Fibroblast of lung (primary cell): ENCODE measurements at regions not wholly inside any gene's neighbourhood (a gene's known extent, or its start where the extent isn't known, plus 50 kb on each side); places are given as distances from the start of the nearest gene placed in this dataset.

ENCODE experiments used
- DNase-seq, 2 donors: peaks; one replicate each; pipeline versions ENCODE4 v3.0.0 to v3.0.0-alpha.2; 2010; ENCODE audit warnings: low read depth in 2 of 2
- H2AFZ ChIP-seq: 2 replicates; pipeline ENCODE4 v1.5.1; 2012; ENCODE audit warnings: low read length, control low read depth, inconsistent platforms
- H3K27ac ChIP-seq: 2 replicates; pipeline ENCODE4 v1.5.1; 2011; ENCODE audit warnings: low read length, control low read depth; ENCODE audit not compliant: insufficient read depth
- H3K27me3 ChIP-seq: 2 replicates; pipeline ENCODE4 v1.5.1; 2011; ENCODE audit warnings: mild to moderate bottlenecking, low read length; ENCODE audit not compliant: control insufficient read depth, insufficient read depth
- H3K36me3 ChIP-seq: 2 replicates; pipeline ENCODE4 v1.5.1; 2011; ENCODE audit warnings: low read length; ENCODE audit not compliant: control insufficient read depth, insufficient read depth
- H3K4me1 ChIP-seq: 2 replicates; pipeline ENCODE4 v1.5.1; 2011; ENCODE audit warnings: low read length; ENCODE audit not compliant: control insufficient read depth, insufficient read depth; ENCODE audit errors: extremely low read depth
- H3K4me2 ChIP-seq: 2 replicates; pipeline ENCODE4 v1.5.1; 2011; ENCODE audit warnings: low read length, control low read depth; ENCODE audit not compliant: insufficient read depth; ENCODE audit errors: extremely low read depth
- H3K4me3 ChIP-seq, 4 experiments: fragments of 200-600 bp in 1 of 4; sonication (generic) in 1 of 4; replicated peaks in 1 of 4; 2 replicates each; pipeline ENCODE4 v1.5.1; 2011 to 2016; ENCODE audit warnings: low read length in 4 of 4, low read depth in 3 of 4, mild to moderate bottlenecking in 3 of 4, control low read depth in 2 of 4, inconsistent platforms in 1 of 4, mixed read lengths in 1 of 4; ENCODE audit not compliant: insufficient read depth in 1 of 4; ENCODE audit errors: control extremely low read depth in 1 of 4
- H3K79me2 ChIP-seq: 2 replicates; pipeline ENCODE4 v1.5.1; 2012; ENCODE audit warnings: mild to moderate bottlenecking, low read length, inconsistent platforms; ENCODE audit not compliant: control insufficient read depth, insufficient read depth
- H3K9ac ChIP-seq: 2 replicates; pipeline ENCODE4 v1.5.1; 2011; ENCODE audit warnings: mild to moderate bottlenecking, low read length, control low read depth; ENCODE audit not compliant: insufficient read depth
- H3K9me3 ChIP-seq: 2 replicates; pipeline ENCODE4 v1.5.1; 2012; ENCODE audit warnings: low read depth, low read length; ENCODE audit not compliant: control insufficient read depth, insufficient read depth
- H4K20me1 ChIP-seq: 2 replicates; pipeline ENCODE4 v1.5.1; 2011; ENCODE audit warnings: low read length; ENCODE audit not compliant: control insufficient read depth, insufficient read depth; ENCODE audit errors: extremely low read depth
- CTCF ChIP-seq, 2 donors: IDR thresholded peaks in 1 of 2; conservative IDR thresholded peaks in 1 of 2; 1 replicate in 1 of 2; 2 replicates in 1 of 2; pipeline ENCODE4 v1.5.1; 2011 to 2012; ENCODE audit warnings: low read length in 2 of 2, control low read depth in 1 of 2, inconsistent platforms in 1 of 2, low read depth in 1 of 2, mild to moderate bottlenecking in 1 of 2
- EZH2 ChIP-seq: IDR thresholded peaks from 2 replicates; pipeline ENCODE4 v1.5.1; 2012; ENCODE audit warnings: low read length, control low read depth, mild to moderate bottlenecking; ENCODE audit errors: missing control alignments

- Histone ChIP-seq H2AFZ (no peak overlapping the region), H3K4me2 (no peak overlapping the region), H3K4me1 (no peaks in the 10 kb centered on the region), H3K9ac (no peak overlapping the region), H3K9me3 (no peaks in the 10 kb centered on the region), H3K79me2 (no peaks in the 10 kb centered on the region), H3K27me3 (no peaks in the 10 kb centered on the region), H3K36me3 (no peaks in the 10 kb centered on the region), H3K27ac (no peak overlapping the region), H4K20me1 (no peaks in the 10 kb centered on the region), H3K4me3 (no peak overlapping the region)
- TF ChIP-seq EZH2 (no peak), CTCF (conservative IDR thresholded peaks at IDR 0.05 in 1 of 2, IDR thresholded peaks at IDR 0.05 in 1 of 2; ENCODE audit: low read depth in 1 of 2, low read length in 2 of 2) (no peak)
- no peak for DNase-seq
Measured at GRCh38 chr5:89384391-89384790, 501.4 kb upstream of the MEF2C start.

- Histone ChIP-seq H3K36me3 (no peaks in the 10 kb centered on the region), H3K9ac (no peak overlapping the region), H3K4me2 (no peak overlapping the region), H3K27ac (no peak overlapping the region), H2AFZ (no peak overlapping the region), H3K9me3 (no peaks in the 10 kb centered on the region), H4K20me1 (no peaks in the 10 kb centered on the region), H3K4me3 (no peak overlapping the region), H3K79me2 (no peaks in the 10 kb centered on the region), H3K27me3 (no peaks in the 10 kb centered on the region), H3K4me1 (no peaks in the 10 kb centered on the region)
- TF ChIP-seq EZH2, result no peak
- TF ChIP-seq CTCF (conservative IDR thresholded peaks at IDR 0.05 in 1 of 2, IDR thresholded peaks at IDR 0.05 in 1 of 2; ENCODE audit: low read depth in 1 of 2, low read length in 2 of 2), result no peak
- DNase-seq, result no peak
Measured at GRCh38 chr5:89380635-89381034, 497.7 kb upstream of the MEF2C start.

GRCh38 chr5:89377767-89378455 is 494.9 kb upstream of the MEF2C start:
- H3K79me2 ChIP-seq, result no peaks in the 10 kb centered on the region
- H3K9me3 ChIP-seq, result no peaks in the 10 kb centered on the region
- H2AFZ ChIP-seq, result no peak overlapping the region
- no peak overlapping the region for H3K27ac ChIP-seq
- no peaks in the 10 kb centered on the region for H3K36me3 ChIP-seq
- no peaks in the 10 kb centered on the region for H3K27me3 ChIP-seq
- no peak overlapping the region for H3K4me3 ChIP-seq
- H3K4me1 ChIP-seq, result no peaks in the 10 kb centered on the region
- H3K4me2 ChIP-seq, result no peak overlapping the region
- peak in 1 of 2 donors; percentile 50 for DNase-seq
- H4K20me1 ChIP-seq, result no peaks in the 10 kb centered on the region
- H3K9ac ChIP-seq, result no peak overlapping the region
- no peak for TF ChIP-seq CTCF (conservative IDR thresholded peaks at IDR 0.05 in 1 of 2, IDR thresholded peaks at IDR 0.05 in 1 of 2; ENCODE audit: low read depth in 1 of 2, low read length in 2 of 2)
- no peak for TF ChIP-seq EZH2
